ENCODE measurements at regions not wholly inside any gene's neighbourhood (a gene's known extent, or its start where the extent isn't known, plus 50 kb on each side); places are given as distances from the start of the nearest gene placed in this dataset.
"Not testable (repeated sequence)": the region's sequence is repeated elsewhere in the genome, so short reads cannot be mapped to it uniquely, and the experiment has no call there.

GRCh38 chr18:45336448-45336847 lies 278.8 kb upstream of the SLC14A2 start:
- H3K4me1 ChIP-seq (ENCODE audit: control insufficient read depth, insufficient read depth, low read length): peaks cover 8% of the 10 kb centered on the region
- H3K27ac ChIP-seq (ENCODE audit: low read length): no peak overlapping the region
- DNase-seq: peak; percentile 85
- 20% methylated on average over 1 of the region's 1 CpG for WGBS (ENCODE audit: insufficient coverage)
- H3K9me3 ChIP-seq (replicated peaks; ENCODE audit: control insufficient read depth, low read depth, low read length): no peaks in the 10 kb centered on the region
- no peaks in the 10 kb centered on the region for H3K36me3 ChIP-seq (ENCODE audit: control insufficient read depth, insufficient read depth, low read length)
- no peak overlapping the region for H3K4me3 ChIP-seq (ENCODE audit: low read length)
- H3K27me3 ChIP-seq (ENCODE audit: control insufficient read depth, insufficient read depth, low read length): no peaks in the 10 kb centered on the region

GRCh38 chr18:45337477-45337876 lies 277.8 kb upstream of the SLC14A2 start:
- no peak overlapping the region for H3K27ac ChIP-seq (ENCODE audit: low read length)
- H3K27me3 ChIP-seq (ENCODE audit: control insufficient read depth, insufficient read depth, low read length): no peaks in the 10 kb centered on the region
- H3K4me3 ChIP-seq (ENCODE audit: low read length): no peak overlapping the region
- H3K36me3 ChIP-seq (ENCODE audit: control insufficient read depth, insufficient read depth, low read length): no peaks in the 10 kb centered on the region
- DNase-seq: no peak
- H3K4me1 ChIP-seq (ENCODE audit: control insufficient read depth, insufficient read depth, low read length): peaks cover 8% of the 10 kb centered on the region
- 80% methylated on average over 1 of the region's 1 CpG for WGBS (ENCODE audit: insufficient coverage)
- no peaks in the 10 kb centered on the region for H3K9me3 ChIP-seq (replicated peaks; ENCODE audit: control insufficient read depth, low read depth, low read length)

- H3K4me1 ChIP-seq (ENCODE audit: control insufficient read depth, insufficient read depth, low read length): peaks cover 5% of the 10 kb centered on the region
- WGBS (ENCODE audit: insufficient coverage): no CpG with 5 or more reads among the region's 4 CpGs
Observed at GRCh38 chr18:45339810-45340550, 275.3 kb upstream of the SLC14A2 start.

GRCh38 chr18:45340884-45341283 lies 274.4 kb upstream of the SLC14A2 start:
- H3K27me3 ChIP-seq (ENCODE audit: control insufficient read depth, insufficient read depth, low read length): no peaks in the 10 kb centered on the region
- H3K27ac ChIP-seq (ENCODE audit: low read length): no peak overlapping the region
- H3K9me3 ChIP-seq (replicated peaks; ENCODE audit: control insufficient read depth, low read depth, low read length): no peaks in the 10 kb centered on the region
- no peak for DNase-seq
- no peaks in the 10 kb centered on the region for H3K36me3 ChIP-seq (ENCODE audit: control insufficient read depth, insufficient read depth, low read length)
- peaks cover 2% of the 10 kb centered on the region for H3K4me1 ChIP-seq (ENCODE audit: control insufficient read depth, insufficient read depth, low read length)
- WGBS (ENCODE audit: insufficient coverage): no CpG with 5 or more reads among the region's 3 CpGs
- H3K4me3 ChIP-seq (ENCODE audit: low read length): no peak overlapping the region

More at GRCh38 chr18:45339810-45340550, 275.3 kb upstream of the SLC14A2 start:
- H3K36me3 ChIP-seq (ENCODE audit: control insufficient read depth, insufficient read depth, low read length): no peaks in the 10 kb centered on the region
- DNase-seq: no peak
- no peaks in the 10 kb centered on the region for H3K9me3 ChIP-seq (replicated peaks; ENCODE audit: control insufficient read depth, low read depth, low read length)
- H3K27ac ChIP-seq (ENCODE audit: low read length): no peak overlapping the region
- no peak overlapping the region for H3K4me3 ChIP-seq (ENCODE audit: low read length)
- no peaks in the 10 kb centered on the region for H3K27me3 ChIP-seq (ENCODE audit: control insufficient read depth, insufficient read depth, low read length)

- H3K4me3 ChIP-seq (ENCODE audit: low read length): no peak overlapping the region
- H3K36me3 ChIP-seq (ENCODE audit: control insufficient read depth, insufficient read depth, low read length): no peaks in the 10 kb centered on the region
- no peak overlapping the region for H3K27ac ChIP-seq (ENCODE audit: low read length)
- peaks cover 2% of the 10 kb centered on the region for H3K4me1 ChIP-seq (ENCODE audit: control insufficient read depth, insufficient read depth, low read length)
- 88% methylated on average over 1 of the region's 2 CpGs for WGBS (ENCODE audit: insufficient coverage)
- no peak for DNase-seq
- H3K9me3 ChIP-seq (replicated peaks; ENCODE audit: control insufficient read depth, low read depth, low read length): no peaks in the 10 kb centered on the region
- no peaks in the 10 kb centered on the region for H3K27me3 ChIP-seq (ENCODE audit: control insufficient read depth, insufficient read depth, low read length)
Observed at GRCh38 chr18:45341454-45341853, 273.8 kb upstream of the SLC14A2 start.

- no peaks in the 10 kb centered on the region for H3K9me3 ChIP-seq (replicated peaks; ENCODE audit: control insufficient read depth, low read depth, low read length)
- no peak overlapping the region for H3K4me3 ChIP-seq (ENCODE audit: low read length)
- H3K27me3 ChIP-seq (ENCODE audit: control insufficient read depth, insufficient read depth, low read length): no peaks in the 10 kb centered on the region
- H3K4me1 ChIP-seq (ENCODE audit: control insufficient read depth, insufficient read depth, low read length): peaks cover 2% of the 10 kb centered on the region
- DNase-seq: no peak
- no peak overlapping the region for H3K27ac ChIP-seq (ENCODE audit: low read length)
- H3K36me3 ChIP-seq (ENCODE audit: control insufficient read depth, insufficient read depth, low read length): no peaks in the 10 kb centered on the region
- 70% methylated on average over 3 of the region's 3 CpGs for WGBS (ENCODE audit: insufficient coverage)
Observed at GRCh38 chr18:45342166-45342565, 273.1 kb upstream of the SLC14A2 start.

- Histone ChIP-seq H3K36me3 (ENCODE audit: control insufficient read depth, insufficient read depth, low read length) (no peaks in the 10 kb centered on the region), H3K27me3 (ENCODE audit: control insufficient read depth, insufficient read depth, low read length) (no peaks in the 10 kb centered on the region), H3K4me1 (ENCODE audit: control insufficient read depth, insufficient read depth, low read length) (no peaks in the 10 kb centered on the region), H3K9me3 (replicated peaks; ENCODE audit: control insufficient read depth, low read depth, low read length) (no peaks in the 10 kb centered on the region), H3K27ac (ENCODE audit: low read length) (no peak overlapping the region), H3K4me3 (ENCODE audit: low read length) (no peak overlapping the region)
- DNase-seq: no peak
- WGBS (ENCODE audit: insufficient coverage): 78% methylated on average over 2 of the region's 3 CpGs
Observed at GRCh38 chr18:45342653-45343052, 272.6 kb upstream of the SLC14A2 start.

- no peak for DNase-seq
- no peaks in the 10 kb centered on the region for H3K36me3 ChIP-seq (ENCODE audit: control insufficient read depth, insufficient read depth, low read length)
- no peaks in the 10 kb centered on the region for H3K9me3 ChIP-seq (replicated peaks; ENCODE audit: control insufficient read depth, low read depth, low read length)
- no peaks in the 10 kb centered on the region for H3K4me1 ChIP-seq (ENCODE audit: control insufficient read depth, insufficient read depth, low read length)
- H3K27me3 ChIP-seq (ENCODE audit: control insufficient read depth, insufficient read depth, low read length): no peaks in the 10 kb centered on the region
- WGBS (ENCODE audit: insufficient coverage): 90% methylated on average over 4 of the region's 5 CpGs
- no peak overlapping the region for H3K27ac ChIP-seq (ENCODE audit: low read length)
- H3K4me3 ChIP-seq (ENCODE audit: low read length): no peak overlapping the region
Observed at GRCh38 chr18:45343365-45343764, 271.9 kb upstream of the SLC14A2 start.

GRCh38 chr18:45344680-45345079 lies 270.6 kb upstream of the SLC14A2 start:
- not testable (repeated sequence) for DNase-seq; H3K9me3 ChIP-seq (replicated peaks; ENCODE audit: control insufficient read depth, low read depth, low read length)
- 100% methylated on average over 4 of the region's 6 CpGs for WGBS (ENCODE audit: insufficient coverage)

GRCh38 chr18:45349019-45349418 lies 266.3 kb upstream of the SLC14A2 start:
- WGBS (ENCODE audit: insufficient coverage): 48% methylated on average over 2 of the region's 4 CpGs
- peaks cover 2% of the 10 kb centered on the region for H3K4me1 ChIP-seq (ENCODE audit: control insufficient read depth, insufficient read depth, low read length)
- no peak overlapping the region for H3K4me3 ChIP-seq (ENCODE audit: low read length)
- DNase-seq: peak; percentile 89
- H3K36me3 ChIP-seq (ENCODE audit: control insufficient read depth, insufficient read depth, low read length): no peaks in the 10 kb centered on the region
- no peak overlapping the region for H3K27ac ChIP-seq (ENCODE audit: low read length)
- no peaks in the 10 kb centered on the region for H3K9me3 ChIP-seq (replicated peaks; ENCODE audit: control insufficient read depth, low read depth, low read length)
- no peaks in the 10 kb centered on the region for H3K27me3 ChIP-seq (ENCODE audit: control insufficient read depth, insufficient read depth, low read length)

More at GRCh38 chr18:45344680-45345079, 270.6 kb upstream of the SLC14A2 start:
- H3K27ac ChIP-seq (ENCODE audit: low read length); H3K4me1 ChIP-seq (ENCODE audit: control insufficient read depth, insufficient read depth, low read length); H3K36me3 ChIP-seq (ENCODE audit: control insufficient read depth, insufficient read depth, low read length); H3K27me3 ChIP-seq (ENCODE audit: control insufficient read depth, insufficient read depth, low read length); H3K4me3 ChIP-seq (ENCODE audit: low read length): not testable (repeated sequence)

- H3K9me3 ChIP-seq (replicated peaks; ENCODE audit: control insufficient read depth, low read depth, low read length): no peaks in the 10 kb centered on the region
- no peak overlapping the region for H3K27ac ChIP-seq (ENCODE audit: low read length)
- H3K36me3 ChIP-seq (ENCODE audit: control insufficient read depth, insufficient read depth, low read length): no peaks in the 10 kb centered on the region
- H3K4me3 ChIP-seq (ENCODE audit: low read length): no peak overlapping the region
- H3K27me3 ChIP-seq (ENCODE audit: control insufficient read depth, insufficient read depth, low read length): no peaks in the 10 kb centered on the region
- 89% methylated on average over 1 of the region's 2 CpGs for WGBS (ENCODE audit: insufficient coverage)
- peaks cover 2% of the 10 kb centered on the region for H3K4me1 ChIP-seq (ENCODE audit: control insufficient read depth, insufficient read depth, low read length)
- no peak for DNase-seq
Observed at GRCh38 chr18:45349467-45349866, 265.8 kb upstream of the SLC14A2 start.
